Breast epithelium (tissue), 4 donors: ENCODE measurements at regions not wholly inside any gene's neighbourhood (a gene's known extent, or its start where the extent isn't known, plus 50 kb on each side); places are given as distances from the start of the nearest gene placed in this dataset.

Experiments
- DNase-seq, 2 donors: peaks; one replicate each; pipeline ENCODE4 v3.0.0-alpha.2; 2019; ENCODE audit warnings: low spot score in 2 of 2
- H3K27ac ChIP-seq, 2 donors: fragments of 200-600 bp; sonication (generic) in 1 of 2; one replicate each; pipeline ENCODE4 v1.5.1; 2016 to 2019; ENCODE audit warnings: mild to moderate bottlenecking in 1 of 2
- H3K27me3 ChIP-seq, 2 donors: fragments of 200-600 bp; sonication (generic) in 1 of 2; one replicate each; pipeline versions ENCODE4 v1.5.1 to v1.6.0; 2017 to 2019; ENCODE audit warnings: control low read depth in 1 of 2, mild to moderate bottlenecking in 1 of 2
- H3K36me3 ChIP-seq: fragments of 200-600 bp; one replicate; pipeline ENCODE4 v1.5.1; 2019
- H3K4me1 ChIP-seq, 2 donors: fragments of 200-600 bp; sonication (generic); one replicate each; pipeline ENCODE4 v1.5.1; 2016 to 2019; ENCODE audit warnings: control low read depth in 1 of 2
- H3K4me3 ChIP-seq, 3 donors: fragments of 200-600 bp; sonication (generic); 1 replicate in 2 of 3; 2 replicates in 1 of 3; pipeline ENCODE4 v1.5.1; 2016 to 2019; ENCODE audit warnings: mild to moderate bottlenecking in 3 of 3, moderate library complexity in 2 of 3
- H3K9me3 ChIP-seq, 2 donors: fragments of 200-600 bp; sonication (generic) in 1 of 2; one replicate each; pipeline ENCODE4 v1.5.1; 2016 to 2019; ENCODE audit warnings: control low read depth in 1 of 2
- POLR2A ChIP-seq: fragments of 450-650 bp; IDR thresholded peaks from one replicate; pipeline ENCODE4 v1.6.1; 2016; ENCODE audit warnings: antibody characterized with exemption, mild to moderate bottlenecking, moderate library complexity
- POLR2AphosphoS5 ChIP-seq, 3 donors: sonication (generic); formaldehyde crosslinking; IDR thresholded peaks; one replicate each; pipeline ENCODE4 v1.6.1; 2017; ENCODE audit warnings: antibody characterized with exemption in 3 of 3
- intact Hi-C: fragments of 100-400 bp; cut with DNase I; formaldehyde crosslinking; loops from one replicate; pipeline ENCODE4 v1.15.1; 2023; ENCODE audit warnings: low total_unique reads
- TF ChIP-seq, protein P1 (sequence below), 3 donors: fragments of 450-650 bp; IDR thresholded peaks; one replicate each; pipeline ENCODE4 v1.5.1; 2016 to 2017; ENCODE audit warnings: antibody characterized with exemption in 3 of 3, mild to moderate bottlenecking in 3 of 3, moderate library complexity in 3 of 3

DNA sequence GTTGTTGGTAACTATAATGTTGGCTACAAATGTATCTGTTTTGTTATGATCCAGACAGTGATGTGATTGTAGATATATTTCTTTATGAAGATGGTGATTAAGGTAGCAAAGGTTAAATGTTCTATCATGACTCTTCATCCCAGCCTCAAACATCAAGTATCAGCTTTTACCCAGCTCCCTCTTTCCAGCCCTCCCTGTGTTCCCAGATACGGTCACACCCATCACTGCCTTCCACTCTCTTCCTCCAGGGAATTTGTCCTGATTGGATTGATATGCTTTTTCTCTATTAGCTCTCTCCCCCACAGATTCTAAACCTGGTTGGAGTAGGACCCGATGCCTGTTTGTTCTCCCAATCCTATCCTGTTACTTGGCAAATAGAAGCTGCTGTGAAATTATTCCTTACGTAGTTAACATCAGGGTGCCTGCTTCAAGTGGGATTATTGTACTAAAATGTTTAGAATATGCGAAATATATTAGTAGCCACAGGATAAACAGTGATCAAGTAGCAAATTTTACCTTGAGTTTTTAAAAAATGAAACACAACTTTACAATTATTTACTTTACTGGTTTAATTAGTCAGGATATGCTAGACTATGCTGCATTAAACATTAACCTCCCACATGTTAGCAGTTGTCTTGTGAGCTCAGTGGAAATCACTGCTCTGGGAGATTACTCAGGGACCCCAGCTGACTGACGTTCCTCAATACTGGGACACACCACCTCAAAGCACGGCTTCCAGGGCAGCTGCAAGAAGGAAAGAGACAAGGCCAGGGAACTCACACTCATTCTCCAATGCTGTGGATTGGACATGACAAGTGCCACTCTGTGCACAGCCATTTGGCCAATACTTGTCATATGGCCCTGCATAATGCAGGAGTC lies 165.3 kb downstream of the ALX1 start:
- intact Hi-C loops = no loop called here
- Histone ChIP-seq H3K27ac (no peak overlapping the region), H3K27me3 (no peaks in the 10 kb centered on the region), H3K36me3 (no peaks in the 10 kb centered on the region), H3K9me3 (no peaks in the 10 kb centered on the region), H3K4me1 (no peaks in the 10 kb centered on the region), H3K4me3 (no peak overlapping the region)
- DNase-seq = no peak
- TF ChIP-seq, protein P1, sequence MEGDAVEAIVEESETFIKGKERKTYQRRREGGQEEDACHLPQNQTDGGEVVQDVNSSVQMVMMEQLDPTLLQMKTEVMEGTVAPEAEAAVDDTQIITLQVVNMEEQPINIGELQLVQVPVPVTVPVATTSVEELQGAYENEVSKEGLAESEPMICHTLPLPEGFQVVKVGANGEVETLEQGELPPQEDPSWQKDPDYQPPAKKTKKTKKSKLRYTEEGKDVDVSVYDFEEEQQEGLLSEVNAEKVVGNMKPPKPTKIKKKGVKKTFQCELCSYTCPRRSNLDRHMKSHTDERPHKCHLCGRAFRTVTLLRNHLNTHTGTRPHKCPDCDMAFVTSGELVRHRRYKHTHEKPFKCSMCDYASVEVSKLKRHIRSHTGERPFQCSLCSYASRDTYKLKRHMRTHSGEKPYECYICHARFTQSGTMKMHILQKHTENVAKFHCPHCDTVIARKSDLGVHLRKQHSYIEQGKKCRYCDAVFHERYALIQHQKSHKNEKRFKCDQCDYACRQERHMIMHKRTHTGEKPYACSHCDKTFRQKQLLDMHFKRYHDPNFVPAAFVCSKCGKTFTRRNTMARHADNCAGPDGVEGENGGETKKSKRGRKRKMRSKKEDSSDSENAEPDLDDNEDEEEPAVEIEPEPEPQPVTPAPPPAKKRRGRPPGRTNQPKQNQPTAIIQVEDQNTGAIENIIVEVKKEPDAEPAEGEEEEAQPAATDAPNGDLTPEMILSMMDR (IDR thresholded peaks at IDR 0.05) = no peak
- TF ChIP-seq POLR2A (no peak), POLR2AphosphoS5 (IDR thresholded peaks at IDR 0.05) (no peak)

DNA sequence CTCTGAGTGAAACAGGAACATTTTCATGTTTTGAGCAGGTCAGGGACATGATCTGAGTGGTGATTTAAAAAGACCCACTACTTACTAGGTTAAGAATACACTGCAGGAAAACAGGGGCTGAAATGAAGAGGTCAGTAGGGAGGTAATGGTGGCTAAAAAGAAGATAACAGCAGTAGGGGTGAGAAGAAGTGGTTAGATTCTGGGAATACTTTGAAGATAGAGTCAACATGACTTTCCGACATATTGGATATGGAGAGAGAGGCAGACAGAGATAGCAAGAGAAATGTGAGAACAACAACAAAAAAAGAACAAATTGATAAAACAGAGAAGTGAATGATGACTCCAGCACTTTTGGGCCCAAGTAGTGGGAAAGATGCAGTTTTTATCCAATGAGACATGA lies 168.0 kb downstream of the ALX1 start:
- H3K27ac ChIP-seq = no peak overlapping the region
- no peaks in the 10 kb centered on the region for H3K27me3 ChIP-seq
- no peak for DNase-seq
- no peak overlapping the region for H3K4me3 ChIP-seq
- H3K4me1 ChIP-seq = no peaks in the 10 kb centered on the region
- intact Hi-C loops = no loop called here
- TF ChIP-seq, protein P1 (IDR thresholded peaks at IDR 0.05) = no peak
- TF ChIP-seq POLR2AphosphoS5 (IDR thresholded peaks at IDR 0.05) (no peak), POLR2A (no peak)
- no peaks in the 10 kb centered on the region for H3K36me3 ChIP-seq
- H3K9me3 ChIP-seq = no peaks in the 10 kb centered on the region

DNA sequence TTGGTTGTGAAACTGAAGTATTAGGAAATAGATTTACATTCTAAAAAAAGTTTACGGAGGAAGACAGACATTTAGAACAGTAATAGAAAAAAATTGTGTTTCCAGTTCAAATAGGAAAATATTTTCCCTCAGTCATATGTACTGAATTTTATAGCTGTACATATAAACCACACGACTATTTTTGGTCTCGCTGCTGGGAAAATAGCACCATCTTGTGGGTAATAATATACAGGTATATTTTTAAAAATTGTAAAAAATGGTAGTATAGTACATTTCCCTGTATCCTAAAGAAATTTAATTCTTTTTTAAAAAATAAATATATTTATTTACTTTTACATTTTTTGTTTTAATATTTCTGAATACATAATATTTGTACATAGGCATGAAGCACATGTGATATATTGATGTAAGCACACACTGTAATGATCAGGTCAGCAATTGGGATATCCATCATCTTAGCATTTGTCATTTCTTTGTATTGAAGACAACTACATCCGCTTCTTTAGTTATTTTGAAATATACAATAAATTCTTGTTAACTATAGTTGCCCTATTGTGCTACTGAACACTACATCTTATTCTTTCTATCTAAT lies 168.6 kb downstream of the ALX1 start:
- H3K27ac ChIP-seq = no peak overlapping the region
- TF ChIP-seq, protein P1 (IDR thresholded peaks at IDR 0.05) = no peak
- TF ChIP-seq POLR2AphosphoS5 (IDR thresholded peaks at IDR 0.05) (no peak), POLR2A (no peak)
- no peak for DNase-seq
- no peaks in the 10 kb centered on the region for H3K27me3 ChIP-seq
- H3K9me3 ChIP-seq = no peaks in the 10 kb centered on the region
- H3K4me1 ChIP-seq = no peaks in the 10 kb centered on the region
- intact Hi-C loops = no loop called here
- no peak overlapping the region for H3K4me3 ChIP-seq
- no peaks in the 10 kb centered on the region for H3K36me3 ChIP-seq

DNA sequence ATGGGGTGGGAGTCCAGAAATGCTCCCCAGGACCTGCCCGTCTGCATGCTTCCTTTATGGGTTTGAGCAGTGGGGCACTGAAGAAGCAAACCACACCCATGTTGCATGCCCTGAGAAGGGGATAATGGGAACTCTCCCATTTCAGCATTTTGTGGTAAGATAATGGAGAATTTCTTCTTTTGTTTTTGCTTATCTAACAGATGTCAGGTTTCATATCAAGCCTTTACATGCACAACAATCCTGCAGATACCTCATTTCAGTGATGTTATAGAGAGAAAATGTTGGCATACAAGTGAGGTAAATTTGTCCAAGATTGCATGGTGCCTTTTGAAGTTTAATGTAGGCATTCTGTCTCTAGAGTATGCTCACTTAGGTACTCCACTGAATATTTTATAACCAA lies 177.0 kb downstream of the ALX1 start:
- H3K36me3 ChIP-seq = no peaks in the 10 kb centered on the region
- TF ChIP-seq, protein P1 (IDR thresholded peaks at IDR 0.05) = no peak
- TF ChIP-seq POLR2AphosphoS5 (IDR thresholded peaks at IDR 0.05) (no peak), POLR2A (no peak)
- intact Hi-C loops = no loop called here

DNA sequence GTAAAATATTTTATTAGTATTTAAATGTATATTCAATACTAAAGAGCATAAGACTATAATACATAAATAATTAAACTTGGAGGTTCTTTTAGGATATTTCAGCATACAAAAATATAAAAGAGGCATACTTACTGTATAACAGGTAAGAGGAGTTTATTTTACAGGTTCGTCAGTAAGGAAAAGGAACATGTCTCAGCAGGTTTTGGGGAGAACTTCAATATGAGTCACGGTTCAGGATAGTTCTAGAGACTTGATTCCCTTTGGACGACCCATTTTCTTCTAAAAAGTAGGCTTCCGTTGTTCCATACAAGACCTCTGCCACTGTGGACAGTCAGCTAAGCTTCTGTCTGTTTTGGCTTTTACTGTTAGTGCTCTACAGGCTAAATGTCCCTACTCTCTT lies 181.1 kb downstream of the ALX1 start:
- H3K9me3 ChIP-seq = no peaks in the 10 kb centered on the region
- intact Hi-C loops = no loop called here
- H3K27me3 ChIP-seq = no peaks in the 10 kb centered on the region
- no peak overlapping the region for H3K27ac ChIP-seq
- no peak for DNase-seq
- TF ChIP-seq POLR2A (no peak), POLR2AphosphoS5 (IDR thresholded peaks at IDR 0.05) (no peak)
- TF ChIP-seq, protein P1 (IDR thresholded peaks at IDR 0.05) = no peak
- H3K4me1 ChIP-seq = no peaks in the 10 kb centered on the region
- no peak overlapping the region for H3K4me3 ChIP-seq
- H3K36me3 ChIP-seq = no peaks in the 10 kb centered on the region

More for the DNA sequence above, 177.0 kb downstream of the ALX1 start:
- Histone ChIP-seq H3K27me3 (no peaks in the 10 kb centered on the region), H3K4me3 (no peak overlapping the region), H3K9me3 (no peaks in the 10 kb centered on the region), H3K27ac (no peak overlapping the region), H3K4me1 (no peaks in the 10 kb centered on the region)
- DNase-seq = no peak
